Astrocyte of the spinal cord (primary cell): ENCODE measurements at regions not wholly inside any gene's neighbourhood (a gene's known extent, or its start where the extent isn't known, plus 50 kb on each side); places are given as distances from the start of the nearest gene placed in this dataset.
A peak's percentile ranks its signal among the peaks of the same experiment; 100 is the strongest.

ENCODE experiments used
- DNase-seq: peaks from one replicate; pipeline ENCODE4 v3.0.0; 2011; ENCODE audit warnings: low read depth, low spot score
- H3K4me3 ChIP-seq: 2 replicates; pipeline ENCODE4 v1.5.1; 2011; ENCODE audit warnings: low read depth, mild to moderate bottlenecking, low read length, moderate library complexity
- CTCF ChIP-seq: IDR thresholded peaks from 2 replicates; pipeline ENCODE4 v1.5.1; 2012; ENCODE audit warnings: low read depth, mild to moderate bottlenecking, low read length, inconsistent platforms
- in situ Hi-C: cut with HindIII; loops from 2 replicates; pipeline ENCODE4 v1.10.0; 2017; ENCODE audit warnings: low sequenced_read_pairs

- H3K4me3 ChIP-seq = no peak overlapping the region
- in situ Hi-C loops = no loop called here
- no peak for TF ChIP-seq CTCF
- no peak for DNase-seq
These were observed 1060.2 kb upstream of the EEF2KMT start for GRCh38 chr16:6157806-6158205.

DNA sequence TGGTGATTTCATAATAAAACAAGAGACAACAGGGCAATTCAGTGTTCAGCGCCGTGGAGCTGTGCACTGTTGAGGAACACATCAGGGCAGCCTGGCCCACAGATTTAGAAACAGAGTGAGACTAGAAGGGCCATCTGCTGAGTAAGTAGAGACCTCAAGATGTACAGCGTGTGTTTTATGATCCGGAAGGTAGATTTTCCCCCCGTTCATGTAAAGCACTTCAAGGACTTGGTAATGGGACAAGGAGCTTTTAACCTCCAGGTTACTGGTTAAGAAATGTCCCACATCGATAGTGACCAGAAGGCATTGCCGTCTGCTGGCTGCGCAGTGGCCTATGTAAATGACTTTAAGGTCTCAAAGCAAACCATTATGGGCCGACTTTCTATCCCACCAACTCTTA, 1057.7 kb upstream of the EEF2KMT start:
- no peak for DNase-seq
- H3K4me3 ChIP-seq = no peak overlapping the region
- TF ChIP-seq CTCF = no peak
- in situ Hi-C loops = no loop called here

DNA sequence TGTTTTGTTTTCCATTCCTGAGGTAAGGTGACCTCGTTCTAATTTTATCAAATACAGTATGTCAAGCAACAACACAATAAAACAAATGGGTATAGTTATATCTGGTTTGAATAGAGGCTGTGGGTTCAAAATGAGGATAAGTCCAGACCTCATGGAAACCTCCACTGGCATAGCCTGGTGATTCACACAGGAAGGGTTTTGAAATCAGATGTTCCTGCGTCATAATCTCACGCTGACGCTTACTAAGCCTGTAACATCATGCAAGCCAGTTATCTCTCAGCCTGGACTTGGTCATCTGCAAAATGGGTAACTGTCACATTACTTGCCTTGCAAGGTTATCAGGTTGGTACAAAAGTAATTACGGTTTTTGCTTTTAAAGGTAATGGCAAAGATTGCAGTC, 1056.3 kb upstream of the EEF2KMT start:
- DNase-seq = peak; percentile 7
- no peak for TF ChIP-seq CTCF
- in situ Hi-C loops = no loop called here
- H3K4me3 ChIP-seq = no peak overlapping the region

GRCh38 chr16:6149031-6149430, 1051.4 kb upstream of the EEF2KMT start:
- in situ Hi-C loops = no loop called here
- no peak for DNase-seq
- no peak for TF ChIP-seq CTCF

GRCh38 chr16:6148361-6148760, 1050.8 kb upstream of the EEF2KMT start:
- no peak for DNase-seq
- TF ChIP-seq CTCF = no peak
- in situ Hi-C loops = no loop called here
- H3K4me3 ChIP-seq = no peak overlapping the region

More at GRCh38 chr16:6149031-6149430, 1051.4 kb upstream of the EEF2KMT start:
- no peak overlapping the region for H3K4me3 ChIP-seq

DNA sequence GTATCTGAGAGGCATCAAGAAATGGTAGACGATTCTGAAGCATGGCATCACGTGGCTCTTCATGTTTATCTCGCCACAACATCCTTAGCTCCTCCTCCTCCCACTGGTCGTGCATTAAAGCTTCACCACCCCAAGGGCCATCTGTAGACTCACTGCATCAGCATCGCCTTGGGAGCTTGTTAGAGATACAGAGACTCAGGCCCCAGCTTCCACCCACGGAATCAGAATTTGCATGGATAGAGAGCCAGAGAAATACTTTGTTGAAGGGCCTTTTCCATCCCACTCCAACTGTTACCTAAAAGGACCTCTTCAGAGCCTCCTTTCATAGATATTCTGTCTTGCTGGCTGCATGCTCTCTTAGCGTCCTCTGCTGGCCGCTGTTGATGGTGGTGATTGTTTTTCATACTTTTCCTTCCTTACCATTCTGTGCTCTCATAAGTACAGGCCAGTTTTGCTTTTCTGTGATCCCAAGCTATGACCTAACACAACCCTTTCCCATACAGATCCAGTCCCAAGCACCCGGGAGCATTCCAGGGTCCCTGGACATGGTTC, 1049.4 kb upstream of the EEF2KMT start:
- H3K4me3 ChIP-seq = no peak overlapping the region
- DNase-seq = no peak
- in situ Hi-C loops = no loop called here
- TF ChIP-seq CTCF = peak; percentile 4

GRCh38 chr16:6146356-6146755, 1048.8 kb upstream of the EEF2KMT start:
- TF ChIP-seq CTCF = no peak
- H3K4me3 ChIP-seq = no peak overlapping the region
- no peak for DNase-seq
- in situ Hi-C loops = no loop called here
